ENCODE measurements at regions not wholly inside any gene's neighbourhood (a gene's known extent, or its start where the extent isn't known, plus 50 kb on each side); places are given as distances from the start of the nearest gene placed in this dataset.

- peaks cover 0 to 8% of the 10 kb centered on the region in 2 donors for H3K4me1 ChIP-seq
- intact Hi-C loops (cut with DNase I), result loop anchor here (5.0 to 10.0 kb wide), 5 partner anchors 193 to 524 kb away; partner anchors contain the start of genes DCK, GRSF1 and MOB1B
- TF ChIP-seq CTCF (IDR thresholded peaks at IDR 0.05), result no peak
- H3K9me3 ChIP-seq, result no peaks in the 10 kb centered on the region
- H3K27ac ChIP-seq, result no peak overlapping the region
- H3K27me3 ChIP-seq, result no peaks in the 10 kb centered on the region
- DNase-seq (ENCODE audit: low spot score in 2 of 2), result no peak
- H3K36me3 ChIP-seq, result no peaks in the 10 kb centered on the region
- peak overlapping the region; percentile 83 to 87 for H3K4me3 ChIP-seq
Observed at GRCh38 chr4:71188156-71188640, 150.6 kb upstream of the SLC4A4 start.

GRCh38 chr4:71188951-71189350 lies 149.9 kb upstream of the SLC4A4 start:
- no peaks in the 10 kb centered on the region for H3K27me3 ChIP-seq
- intact Hi-C loops (cut with DNase I), result loop anchor here (5.0 to 10.0 kb wide), 5 partner anchors 194 to 523 kb away; partner anchors contain the start of genes DCK, GRSF1 and MOB1B
- TF ChIP-seq CTCF (IDR thresholded peaks at IDR 0.05), result no peak
- no peak overlapping the region for H3K27ac ChIP-seq
- peak overlapping the region in 1 of 2 donors; percentile 83 for H3K4me3 ChIP-seq
- H3K4me1 ChIP-seq, result peaks cover 0 to 8% of the 10 kb centered on the region in 2 donors
- DNase-seq (ENCODE audit: low spot score in 2 of 2), result no peak
- no peaks in the 10 kb centered on the region for H3K9me3 ChIP-seq
- H3K36me3 ChIP-seq, result no peaks in the 10 kb centered on the region

- no peaks in the 10 kb centered on the region for H3K9me3 ChIP-seq
- no peak overlapping the region for H3K27ac ChIP-seq
- DNase-seq (ENCODE audit: low spot score in 2 of 2), result no peak
- H3K4me3 ChIP-seq, result no peak overlapping the region
- no peaks in the 10 kb centered on the region for H3K36me3 ChIP-seq
- intact Hi-C loops (cut with DNase I), result loop anchor here (5.0 to 10.0 kb wide), 5 partner anchors 195 to 523 kb away; partner anchors contain the start of genes DCK, GRSF1 and MOB1B
- H3K27me3 ChIP-seq, result no peaks in the 10 kb centered on the region
- peaks cover 0 to 8% of the 10 kb centered on the region in 2 donors for H3K4me1 ChIP-seq
- no peak for TF ChIP-seq CTCF (IDR thresholded peaks at IDR 0.05)
Observed at GRCh38 chr4:71189471-71189870, 149.3 kb upstream of the SLC4A4 start.

- no peak for DNase-seq (ENCODE audit: low spot score in 2 of 2)
- no peak for TF ChIP-seq CTCF (IDR thresholded peaks at IDR 0.05)
- Histone ChIP-seq H3K36me3 (no peaks in the 10 kb centered on the region), H3K27ac (no peak overlapping the region), H3K4me3 (no peak overlapping the region), H3K4me1 (no peaks in the 10 kb centered on the region), H3K9me3 (no peaks in the 10 kb centered on the region), H3K27me3 (no peaks in the 10 kb centered on the region)
- intact Hi-C loops (cut with DNase I), result no loop called here
Observed at GRCh38 chr4:71194454-71194853, 144.4 kb upstream of the SLC4A4 start.

GRCh38 chr4:71195924-71196323 lies 142.9 kb upstream of the SLC4A4 start:
- Histone ChIP-seq H3K27me3 (no peaks in the 10 kb centered on the region), H3K36me3 (no peaks in the 10 kb centered on the region), H3K4me1 (no peaks in the 10 kb centered on the region), H3K9me3 (no peaks in the 10 kb centered on the region), H3K4me3 (no peak overlapping the region), H3K27ac (no peak overlapping the region)
- no peak for TF ChIP-seq CTCF (IDR thresholded peaks at IDR 0.05)
- no peak for DNase-seq (ENCODE audit: low spot score in 2 of 2)
- intact Hi-C loops (cut with DNase I), result no loop called here

- TF ChIP-seq CTCF (IDR thresholded peaks at IDR 0.05), result no peak
- no peaks in the 10 kb centered on the region for H3K36me3 ChIP-seq
- DNase-seq (ENCODE audit: low spot score in 2 of 2), result no peak
- no peaks in the 10 kb centered on the region for H3K27me3 ChIP-seq
- no peaks in the 10 kb centered on the region for H3K9me3 ChIP-seq
- H3K4me1 ChIP-seq, result no peaks in the 10 kb centered on the region
- no peak overlapping the region for H3K27ac ChIP-seq
- intact Hi-C loops (cut with DNase I), result no loop called here
- no peak overlapping the region for H3K4me3 ChIP-seq
Observed at GRCh38 chr4:71198958-71199357, 139.9 kb upstream of the SLC4A4 start.
